GM12875 (cell line): ENCODE measurements at regions not wholly inside any gene's neighbourhood (a gene's known extent, or its start where the extent isn't known, plus 50 kb on each side); places are given as distances from the start of the nearest gene placed in this dataset.

Experiments used
- H3K4me3 ChIP-seq: one replicate; pipeline ENCODE4 v1.5.1; 2011; ENCODE audit warnings: low read depth, low read length, control low read depth
- TF ChIP-seq, protein P1 (sequence below): IDR thresholded peaks from 2 replicates; pipeline ENCODE4 v1.5.1; 2011; ENCODE audit warnings: low read depth, mild to moderate bottlenecking, control low read depth, inconsistent platforms, low read length, moderate library complexity, borderline replicate concordance; ENCODE audit not compliant: insufficient read depth

GRCh38 chr6:99111590-99111989, 163.8 kb upstream of the FBXL4 start:
- H3K4me3 ChIP-seq, result no peak overlapping the region
- TF ChIP-seq, protein P1, sequence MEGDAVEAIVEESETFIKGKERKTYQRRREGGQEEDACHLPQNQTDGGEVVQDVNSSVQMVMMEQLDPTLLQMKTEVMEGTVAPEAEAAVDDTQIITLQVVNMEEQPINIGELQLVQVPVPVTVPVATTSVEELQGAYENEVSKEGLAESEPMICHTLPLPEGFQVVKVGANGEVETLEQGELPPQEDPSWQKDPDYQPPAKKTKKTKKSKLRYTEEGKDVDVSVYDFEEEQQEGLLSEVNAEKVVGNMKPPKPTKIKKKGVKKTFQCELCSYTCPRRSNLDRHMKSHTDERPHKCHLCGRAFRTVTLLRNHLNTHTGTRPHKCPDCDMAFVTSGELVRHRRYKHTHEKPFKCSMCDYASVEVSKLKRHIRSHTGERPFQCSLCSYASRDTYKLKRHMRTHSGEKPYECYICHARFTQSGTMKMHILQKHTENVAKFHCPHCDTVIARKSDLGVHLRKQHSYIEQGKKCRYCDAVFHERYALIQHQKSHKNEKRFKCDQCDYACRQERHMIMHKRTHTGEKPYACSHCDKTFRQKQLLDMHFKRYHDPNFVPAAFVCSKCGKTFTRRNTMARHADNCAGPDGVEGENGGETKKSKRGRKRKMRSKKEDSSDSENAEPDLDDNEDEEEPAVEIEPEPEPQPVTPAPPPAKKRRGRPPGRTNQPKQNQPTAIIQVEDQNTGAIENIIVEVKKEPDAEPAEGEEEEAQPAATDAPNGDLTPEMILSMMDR, result no peak

DNA sequence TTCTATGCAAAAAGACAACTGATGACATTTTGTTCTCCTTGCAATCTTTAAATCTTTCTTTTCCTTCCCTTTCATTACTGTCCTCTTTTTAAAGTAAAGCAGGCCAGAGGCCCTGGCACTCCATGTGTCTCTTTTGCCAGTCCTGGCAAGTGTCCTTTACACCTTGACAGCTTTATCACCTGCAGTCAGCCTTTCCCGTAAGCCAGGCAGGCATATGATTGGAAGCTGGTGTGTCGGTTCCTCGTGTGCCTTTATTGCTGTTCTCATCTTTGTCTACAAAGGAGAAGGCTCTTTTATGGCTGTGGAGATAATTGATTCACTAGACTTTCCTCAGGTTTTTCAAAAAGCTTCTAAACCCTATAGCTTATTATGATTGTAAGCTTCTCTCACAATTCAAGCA, 162.3 kb upstream of the FBXL4 start:
- no peak overlapping the region for H3K4me3 ChIP-seq
- TF ChIP-seq, protein P1, result no peak

GRCh38 chr6:99104218-99104617, 156.5 kb upstream of the FBXL4 start:
- TF ChIP-seq, protein P1, result no peak
- no peak overlapping the region for H3K4me3 ChIP-seq

- TF ChIP-seq, protein P1, result no peak
- H3K4me3 ChIP-seq, result no peak overlapping the region
Observed at GRCh38 chr6:99099243-99099642, 151.5 kb upstream of the FBXL4 start.

DNA sequence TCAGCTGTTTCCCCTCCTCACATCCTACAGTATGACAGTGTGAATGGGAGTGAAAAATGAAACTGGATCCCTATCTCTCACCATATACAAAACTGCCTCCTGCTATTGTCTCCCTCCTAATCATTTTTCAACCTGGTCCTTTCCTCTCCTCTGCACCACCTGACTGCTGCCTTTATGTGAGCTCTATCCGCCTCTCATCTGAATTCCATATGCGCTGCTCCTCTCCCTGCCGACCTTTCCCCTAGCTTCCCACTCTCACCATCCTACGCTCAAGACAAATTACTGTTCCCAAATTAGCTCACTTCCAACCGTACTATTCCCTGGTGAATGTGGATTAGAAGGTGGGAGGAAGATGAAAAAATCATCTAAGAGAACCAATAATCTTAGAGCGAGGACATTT, 148.4 kb upstream of the FBXL4 start:
- TF ChIP-seq, protein P1, result no peak
- no peak overlapping the region for H3K4me3 ChIP-seq

- no peak overlapping the region for H3K4me3 ChIP-seq
- TF ChIP-seq, protein P1, result no peak
Observed at GRCh38 chr6:99093456-99094190, 145.9 kb upstream of the FBXL4 start.

- TF ChIP-seq, protein P1, result no peak
- no peak overlapping the region for H3K4me3 ChIP-seq
Observed at GRCh38 chr6:99092461-99092860, 144.7 kb upstream of the FBXL4 start.
